Stomach (tissue), 4 donors: ENCODE measurements at regions not wholly inside any gene's neighbourhood (a gene's known extent, or its start where the extent isn't known, plus 50 kb on each side); places are given as distances from the start of the nearest gene placed in this dataset.

Experiments used
- CTCF ChIP-seq, 7 experiments: fragments of 450-650 bp in 4 of 7; fragments of 200-600 bp in 3 of 7; sonication (generic) in 3 of 7; IDR thresholded peaks; one replicate each; pipeline ENCODE4 v1.5.1; 2016 to 2019; ENCODE audit warnings: antibody characterized with exemption in 7 of 7, control low read depth in 2 of 7, mild to moderate bottlenecking in 1 of 7
- POLR2A ChIP-seq, 4 donors: fragments of 450-650 bp; IDR thresholded peaks; one replicate each; pipeline ENCODE4 v1.6.1; 2016; ENCODE audit warnings: antibody characterized with exemption in 4 of 4, control low read depth in 2 of 4, mild to moderate bottlenecking in 1 of 4, moderate library complexity in 1 of 4

- TF ChIP-seq CTCF (IDR thresholded peaks at IDR 0.05) (no peak), POLR2A (IDR thresholded peaks at IDR 0.05) (no peak)
Observed at GRCh38 chr11:87490671-87491070, 452.9 kb downstream of the TMEM135 start.
